ENCODE measurements at regions not wholly inside any gene's neighbourhood (a gene's known extent, or its start where the extent isn't known, plus 50 kb on each side); places are given as distances from the start of the nearest gene placed in this dataset.

GRCh38 chr14:71438684-71439083 lies 493.5 kb upstream of the RGS6 start:
- DNase-seq = no peak
- TF ChIP-seq POLR2A (IDR thresholded peaks at IDR 0.05; ENCODE audit: low read length) = no peak
- no peak for TF ChIP-seq GATA1 (IDR thresholded peaks at IDR 0.05; ENCODE audit: low read depth, low read length)

- no peak for TF ChIP-seq POLR2A (IDR thresholded peaks at IDR 0.05; ENCODE audit: low read length)
- TF ChIP-seq GATA1 (IDR thresholded peaks at IDR 0.05; ENCODE audit: low read depth, low read length) = no peak
- DNase-seq = no peak
These were observed 491.1 kb upstream of the RGS6 start for GRCh38 chr14:71441126-71441525.

- DNase-seq = no peak
These were observed 488.0 kb upstream of the RGS6 start for GRCh38 chr14:71444030-71444822.

GRCh38 chr14:71448431-71449315 lies 483.6 kb upstream of the RGS6 start:
- no peak for DNase-seq
- TF ChIP-seq GATA1 (IDR thresholded peaks at IDR 0.05; ENCODE audit: low read depth, low read length) = no peak
- TF ChIP-seq POLR2A (IDR thresholded peaks at IDR 0.05; ENCODE audit: low read length) = no peak

More at GRCh38 chr14:71444030-71444822, 488.0 kb upstream of the RGS6 start:
- TF ChIP-seq POLR2A (IDR thresholded peaks at IDR 0.05; ENCODE audit: low read length) = no peak
- no peak for TF ChIP-seq GATA1 (IDR thresholded peaks at IDR 0.05; ENCODE audit: low read depth, low read length)

GRCh38 chr14:71449316-71450055 lies 482.7 kb upstream of the RGS6 start:
- no peak for DNase-seq

GRCh38 chr14:71451501-71451900 lies 480.7 kb upstream of the RGS6 start:
- no peak for DNase-seq
- no peak for TF ChIP-seq POLR2A (IDR thresholded peaks at IDR 0.05; ENCODE audit: low read length)
- no peak for TF ChIP-seq GATA1 (IDR thresholded peaks at IDR 0.05; ENCODE audit: low read depth, low read length)

More at GRCh38 chr14:71449316-71450055, 482.7 kb upstream of the RGS6 start:
- TF ChIP-seq POLR2A (IDR thresholded peaks at IDR 0.05; ENCODE audit: low read length) (no peak), GATA1 (IDR thresholded peaks at IDR 0.05; ENCODE audit: low read depth, low read length) (no peak)

- DNase-seq = no peak
- TF ChIP-seq GATA1 (IDR thresholded peaks at IDR 0.05; ENCODE audit: low read depth, low read length) (no peak), POLR2A (IDR thresholded peaks at IDR 0.05; ENCODE audit: low read length) (no peak)
These were observed 479.7 kb upstream of the RGS6 start for GRCh38 chr14:71452539-71452938.

GRCh38 chr14:71452987-71453386 lies 479.2 kb upstream of the RGS6 start:
- TF ChIP-seq POLR2A (IDR thresholded peaks at IDR 0.05; ENCODE audit: low read length) (no peak), GATA1 (IDR thresholded peaks at IDR 0.05; ENCODE audit: low read depth, low read length) (no peak)
- DNase-seq = no peak

GRCh38 chr14:71454010-71454409 lies 478.2 kb upstream of the RGS6 start:
- DNase-seq = no peak
- TF ChIP-seq POLR2A (IDR thresholded peaks at IDR 0.05; ENCODE audit: low read length) (no peak), GATA1 (IDR thresholded peaks at IDR 0.05; ENCODE audit: low read depth, low read length) (no peak)

- peak in 1 of 2 experiments; percentile 14 for DNase-seq
- TF ChIP-seq POLR2A (IDR thresholded peaks at IDR 0.05; ENCODE audit: low read length) (no peak), GATA1 (IDR thresholded peaks at IDR 0.05; ENCODE audit: low read depth, low read length) (no peak)
These were observed 477.5 kb upstream of the RGS6 start for GRCh38 chr14:71454513-71455332.

GRCh38 chr14:71460091-71460490 lies 472.1 kb upstream of the RGS6 start:
- DNase-seq = no peak
- no peak for TF ChIP-seq POLR2A (IDR thresholded peaks at IDR 0.05; ENCODE audit: low read length)
- TF ChIP-seq GATA1 (IDR thresholded peaks at IDR 0.05; ENCODE audit: low read depth, low read length) = no peak

GRCh38 chr14:71461617-71462016 lies 470.6 kb upstream of the RGS6 start:
- DNase-seq = peak; percentile 69 to 90

GRCh38 chr14:71463807-71464206 lies 468.4 kb upstream of the RGS6 start:
- no peak for TF ChIP-seq POLR2A (IDR thresholded peaks at IDR 0.05; ENCODE audit: low read length)
- TF ChIP-seq GATA1 (IDR thresholded peaks at IDR 0.05; ENCODE audit: low read depth, low read length) = no peak
- no peak for DNase-seq

All from erythroblast (primary cell).